ENCODE measurements at regions not wholly inside any gene's neighbourhood (a gene's known extent, or its start where the extent isn't known, plus 50 kb on each side); places are given as distances from the start of the nearest gene placed in this dataset.

DNA sequence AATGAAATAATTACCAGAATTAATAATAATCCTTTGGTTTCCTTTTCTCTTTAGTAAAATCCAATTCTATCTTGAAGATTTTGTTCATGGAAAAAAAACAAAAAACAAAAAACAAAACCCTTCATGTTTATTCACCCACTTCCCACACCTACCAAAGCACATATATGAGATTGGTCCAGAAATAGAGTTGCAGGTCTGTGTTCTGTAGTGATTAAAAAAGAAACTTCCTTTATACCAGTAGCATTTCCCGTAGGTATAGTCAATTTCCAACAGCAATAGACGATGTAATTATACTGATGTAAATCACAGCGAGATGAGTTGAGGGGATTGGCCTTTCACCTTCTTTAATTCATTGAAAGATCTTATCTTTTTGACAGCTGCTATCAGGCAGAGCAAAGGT is 194.6 kb downstream of the SOX2 start:
- intact Hi-C loops (cut with micrococcal nuclease): no loop called here
- no peak overlapping the region for H3K4me3 ChIP-seq (ENCODE audit: insufficient read depth, low read depth, low read length)
- H3K36me3 ChIP-seq (ENCODE audit: control insufficient read depth, insufficient read depth, low read length): no peaks in the 10 kb centered on the region
- H3K4ac ChIP-seq (ENCODE audit: low read depth, low read length): no peak overlapping the region
- H3K9me3 ChIP-seq (ENCODE audit: control insufficient read depth, insufficient read depth, low read length): peaks cover 8% of the 10 kb centered on the region; the same call in 1 of the 2 replicates
- no peaks in the 10 kb centered on the region for H3K27me3 ChIP-seq (ENCODE audit: control insufficient read depth, insufficient read depth, low read length)
- in situ Hi-C loops (cut with MboI; ENCODE audit: low sequenced_read_pairs): no loop called here
- no peak overlapping the region for H4K91ac ChIP-seq (ENCODE audit: insufficient read depth, low read depth, low read length)
- dilution Hi-C loops (cut with HindIII; ENCODE audit: low sequenced_read_pairs, unreplicated experiment): no loop called here
- no peak overlapping the region for H3K18ac ChIP-seq (ENCODE audit: low read depth, low read length)
- ChIA-PET CTCF (interaction anchor here (0.6 kb wide), 1 partner anchor 352 kb away, joined by 5 read pairs; no protein-coding TSS in a partner anchor), POLR2A (ENCODE audit: unreplicated experiment) (no interaction called here)
- no peaks in the 10 kb centered on the region for H3K4me1 ChIP-seq (ENCODE audit: control insufficient read depth, insufficient read depth, low read length)
- no peaks in the 10 kb centered on the region for H3K9me1 ChIP-seq (ENCODE audit: insufficient read depth, low read length)
- no peak overlapping the region for H3K27ac ChIP-seq (ENCODE audit: insufficient read depth, low read length)
- no peak overlapping the region for H3K56ac ChIP-seq (ENCODE audit: extremely low read depth, insufficient read depth, low read length)
- no peak for DNase-seq
- H2BK120ac ChIP-seq (ENCODE audit: low read depth, low read length): no peak overlapping the region
- no peak overlapping the region for H2AFZ ChIP-seq (replicated peaks; ENCODE audit: low read length, poor library complexity)
- H3K14ac ChIP-seq (replicated peaks; ENCODE audit: low read depth, low read length): no peak overlapping the region
- H3K79me1 ChIP-seq (ENCODE audit: low read depth in 1 of 2, low read length in 2 of 2): no peaks in the 10 kb centered on the region
- no peak overlapping the region for H2AK9ac ChIP-seq (replicated peaks; ENCODE audit: low read depth, low read length, poor library complexity)
- H2BK15ac ChIP-seq (ENCODE audit: low read depth, low read length): no peak overlapping the region
- no peak overlapping the region for H2BK5ac ChIP-seq (ENCODE audit: low read depth, low read length, poor library complexity, severe bottlenecking)
- no peak overlapping the region for H4K5ac ChIP-seq (ENCODE audit: low read depth, low read length)
- no peaks in the 10 kb centered on the region for H4K20me1 ChIP-seq (ENCODE audit: insufficient read depth, low read length)
- ATAC-seq (ENCODE audit: low read depth): no peak
- no peak overlapping the region for H4K8ac ChIP-seq (ENCODE audit: low read depth in 2 of 2, low read length in 2 of 2)
- H3K23ac ChIP-seq (ENCODE audit: low read depth, low read length): no peak overlapping the region
- no peak overlapping the region for H3K4me2 ChIP-seq (ENCODE audit: low read depth, low read length)
- H2BK20ac ChIP-seq (ENCODE audit: low read depth, low read length): no peak overlapping the region
- no CpG with 5 or more reads among the region's 3 CpGs for WGBS, 2 experiments (ENCODE audit: extremely low coverage in 2 of 2, insufficient read length in 1 of 2)
- TF ChIP-seq BHLHE40 (IDR thresholded peaks at IDR 0.05; ENCODE audit: low read depth, low read length): no peak
- no peak for TF ChIP-seq MAZ (IDR thresholded peaks at IDR 0.05; ENCODE audit: borderline replicate concordance, low read depth, low read length)
- TF ChIP-seq, protein P1, sequence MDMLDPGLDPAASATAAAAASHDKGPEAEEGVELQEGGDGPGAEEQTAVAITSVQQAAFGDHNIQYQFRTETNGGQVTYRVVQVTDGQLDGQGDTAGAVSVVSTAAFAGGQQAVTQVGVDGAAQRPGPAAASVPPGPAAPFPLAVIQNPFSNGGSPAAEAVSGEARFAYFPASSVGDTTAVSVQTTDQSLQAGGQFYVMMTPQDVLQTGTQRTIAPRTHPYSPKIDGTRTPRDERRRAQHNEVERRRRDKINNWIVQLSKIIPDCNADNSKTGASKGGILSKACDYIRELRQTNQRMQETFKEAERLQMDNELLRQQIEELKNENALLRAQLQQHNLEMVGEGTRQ (IDR thresholded peaks at IDR 0.05; ENCODE audit: low read depth, low read length): no peak
- TF ChIP-seq, protein P2, sequence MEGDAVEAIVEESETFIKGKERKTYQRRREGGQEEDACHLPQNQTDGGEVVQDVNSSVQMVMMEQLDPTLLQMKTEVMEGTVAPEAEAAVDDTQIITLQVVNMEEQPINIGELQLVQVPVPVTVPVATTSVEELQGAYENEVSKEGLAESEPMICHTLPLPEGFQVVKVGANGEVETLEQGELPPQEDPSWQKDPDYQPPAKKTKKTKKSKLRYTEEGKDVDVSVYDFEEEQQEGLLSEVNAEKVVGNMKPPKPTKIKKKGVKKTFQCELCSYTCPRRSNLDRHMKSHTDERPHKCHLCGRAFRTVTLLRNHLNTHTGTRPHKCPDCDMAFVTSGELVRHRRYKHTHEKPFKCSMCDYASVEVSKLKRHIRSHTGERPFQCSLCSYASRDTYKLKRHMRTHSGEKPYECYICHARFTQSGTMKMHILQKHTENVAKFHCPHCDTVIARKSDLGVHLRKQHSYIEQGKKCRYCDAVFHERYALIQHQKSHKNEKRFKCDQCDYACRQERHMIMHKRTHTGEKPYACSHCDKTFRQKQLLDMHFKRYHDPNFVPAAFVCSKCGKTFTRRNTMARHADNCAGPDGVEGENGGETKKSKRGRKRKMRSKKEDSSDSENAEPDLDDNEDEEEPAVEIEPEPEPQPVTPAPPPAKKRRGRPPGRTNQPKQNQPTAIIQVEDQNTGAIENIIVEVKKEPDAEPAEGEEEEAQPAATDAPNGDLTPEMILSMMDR (conservative IDR thresholded peaks at IDR 0.05; ENCODE audit: low read depth, low read length): no peak
- H3K9ac ChIP-seq (ENCODE audit: low read depth, low read length): no peak overlapping the region
- H2AK5ac ChIP-seq (ENCODE audit: low read depth, low read length): no peak overlapping the region
- no TSS peak for BruUV-seq (replicated peaks)
